ENCODE measurements at regions not wholly inside any gene's neighbourhood (a gene's known extent, or its start where the extent isn't known, plus 50 kb on each side); places are given as distances from the start of the nearest gene placed in this dataset.

DNA sequence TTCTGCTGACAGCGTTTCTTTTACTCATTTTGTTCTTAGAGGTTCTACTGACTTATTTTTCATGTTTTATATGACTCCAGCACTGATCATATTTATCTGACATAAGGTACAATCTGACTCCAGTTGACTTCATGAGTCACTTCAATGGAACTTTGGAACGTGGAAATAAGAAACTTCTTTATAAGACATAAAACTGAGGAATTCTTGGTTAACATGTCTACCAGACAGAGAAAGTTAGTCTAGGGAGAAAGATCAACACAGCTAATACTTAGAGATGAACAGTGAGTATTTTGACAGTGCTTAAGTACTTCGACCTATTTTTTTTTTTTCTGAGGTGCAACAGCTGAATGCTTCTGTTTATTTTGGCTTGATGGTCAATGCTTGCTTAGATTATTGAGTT, 679.5 kb downstream of the KCNJ2 start:
- TF ChIP-seq, protein P1, sequence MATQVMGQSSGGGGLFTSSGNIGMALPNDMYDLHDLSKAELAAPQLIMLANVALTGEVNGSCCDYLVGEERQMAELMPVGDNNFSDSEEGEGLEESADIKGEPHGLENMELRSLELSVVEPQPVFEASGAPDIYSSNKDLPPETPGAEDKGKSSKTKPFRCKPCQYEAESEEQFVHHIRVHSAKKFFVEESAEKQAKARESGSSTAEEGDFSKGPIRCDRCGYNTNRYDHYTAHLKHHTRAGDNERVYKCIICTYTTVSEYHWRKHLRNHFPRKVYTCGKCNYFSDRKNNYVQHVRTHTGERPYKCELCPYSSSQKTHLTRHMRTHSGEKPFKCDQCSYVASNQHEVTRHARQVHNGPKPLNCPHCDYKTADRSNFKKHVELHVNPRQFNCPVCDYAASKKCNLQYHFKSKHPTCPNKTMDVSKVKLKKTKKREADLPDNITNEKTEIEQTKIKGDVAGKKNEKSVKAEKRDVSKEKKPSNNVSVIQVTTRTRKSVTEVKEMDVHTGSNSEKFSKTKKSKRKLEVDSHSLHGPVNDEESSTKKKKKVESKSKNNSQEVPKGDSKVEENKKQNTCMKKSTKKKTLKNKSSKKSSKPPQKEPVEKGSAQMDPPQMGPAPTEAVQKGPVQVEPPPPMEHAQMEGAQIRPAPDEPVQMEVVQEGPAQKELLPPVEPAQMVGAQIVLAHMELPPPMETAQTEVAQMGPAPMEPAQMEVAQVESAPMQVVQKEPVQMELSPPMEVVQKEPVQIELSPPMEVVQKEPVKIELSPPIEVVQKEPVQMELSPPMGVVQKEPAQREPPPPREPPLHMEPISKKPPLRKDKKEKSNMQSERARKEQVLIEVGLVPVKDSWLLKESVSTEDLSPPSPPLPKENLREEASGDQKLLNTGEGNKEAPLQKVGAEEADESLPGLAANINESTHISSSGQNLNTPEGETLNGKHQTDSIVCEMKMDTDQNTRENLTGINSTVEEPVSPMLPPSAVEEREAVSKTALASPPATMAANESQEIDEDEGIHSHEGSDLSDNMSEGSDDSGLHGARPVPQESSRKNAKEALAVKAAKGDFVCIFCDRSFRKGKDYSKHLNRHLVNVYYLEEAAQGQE (IDR thresholded peaks at IDR 0.05): no peak
- TF ChIP-seq, protein P2, sequence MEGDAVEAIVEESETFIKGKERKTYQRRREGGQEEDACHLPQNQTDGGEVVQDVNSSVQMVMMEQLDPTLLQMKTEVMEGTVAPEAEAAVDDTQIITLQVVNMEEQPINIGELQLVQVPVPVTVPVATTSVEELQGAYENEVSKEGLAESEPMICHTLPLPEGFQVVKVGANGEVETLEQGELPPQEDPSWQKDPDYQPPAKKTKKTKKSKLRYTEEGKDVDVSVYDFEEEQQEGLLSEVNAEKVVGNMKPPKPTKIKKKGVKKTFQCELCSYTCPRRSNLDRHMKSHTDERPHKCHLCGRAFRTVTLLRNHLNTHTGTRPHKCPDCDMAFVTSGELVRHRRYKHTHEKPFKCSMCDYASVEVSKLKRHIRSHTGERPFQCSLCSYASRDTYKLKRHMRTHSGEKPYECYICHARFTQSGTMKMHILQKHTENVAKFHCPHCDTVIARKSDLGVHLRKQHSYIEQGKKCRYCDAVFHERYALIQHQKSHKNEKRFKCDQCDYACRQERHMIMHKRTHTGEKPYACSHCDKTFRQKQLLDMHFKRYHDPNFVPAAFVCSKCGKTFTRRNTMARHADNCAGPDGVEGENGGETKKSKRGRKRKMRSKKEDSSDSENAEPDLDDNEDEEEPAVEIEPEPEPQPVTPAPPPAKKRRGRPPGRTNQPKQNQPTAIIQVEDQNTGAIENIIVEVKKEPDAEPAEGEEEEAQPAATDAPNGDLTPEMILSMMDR (IDR thresholded peaks at IDR 0.05; ENCODE audit: low read depth, low read length, missing input control): no peak
- TF ChIP-seq SP1 (IDR thresholded peaks at IDR 0.05) (no peak), RAD21 (IDR thresholded peaks at IDR 0.05) (no peak), YY1 (IDR thresholded peaks at IDR 0.05) (no peak), HNF4A (conservative IDR thresholded peaks at IDR 0.05) (no peak)
- TF ChIP-seq, protein P3, sequence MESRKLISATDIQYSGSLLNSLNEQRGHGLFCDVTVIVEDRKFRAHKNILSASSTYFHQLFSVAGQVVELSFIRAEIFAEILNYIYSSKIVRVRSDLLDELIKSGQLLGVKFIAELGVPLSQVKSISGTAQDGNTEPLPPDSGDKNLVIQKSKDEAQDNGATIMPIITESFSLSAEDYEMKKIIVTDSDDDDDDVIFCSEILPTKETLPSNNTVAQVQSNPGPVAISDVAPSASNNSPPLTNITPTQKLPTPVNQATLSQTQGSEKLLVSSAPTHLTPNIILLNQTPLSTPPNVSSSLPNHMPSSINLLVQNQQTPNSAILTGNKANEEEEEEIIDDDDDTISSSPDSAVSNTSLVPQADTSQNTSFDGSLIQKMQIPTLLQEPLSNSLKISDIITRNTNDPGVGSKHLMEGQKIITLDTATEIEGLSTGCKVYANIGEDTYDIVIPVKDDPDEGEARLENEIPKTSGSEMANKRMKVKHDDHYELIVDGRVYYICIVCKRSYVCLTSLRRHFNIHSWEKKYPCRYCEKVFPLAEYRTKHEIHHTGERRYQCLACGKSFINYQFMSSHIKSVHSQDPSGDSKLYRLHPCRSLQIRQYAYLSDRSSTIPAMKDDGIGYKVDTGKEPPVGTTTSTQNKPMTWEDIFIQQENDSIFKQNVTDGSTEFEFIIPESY (IDR thresholded peaks at IDR 0.05): no peak

Data from liver (tissue), 3 donors.